ENCODE measurements at regions not wholly inside any gene's neighbourhood (a gene's known extent, or its start where the extent isn't known, plus 50 kb on each side); places are given as distances from the start of the nearest gene placed in this dataset.

GRCh38 chr7:53658951-53659350, 623.5 kb downstream of the POM121L12 start:
- no peaks in the 10 kb centered on the region for H3K4me1 ChIP-seq
- intact Hi-C loops (cut with DNase I): no loop called here
- TF ChIP-seq CTCF (IDR thresholded peaks at IDR 0.05): no peak
- no peak overlapping the region for H3K4me3 ChIP-seq
- no peak for ATAC-seq
- H3K27ac ChIP-seq: no peak overlapping the region
- no peaks in the 10 kb centered on the region for H3K27me3 ChIP-seq (ENCODE audit: low read depth)
- H3K9me3 ChIP-seq: no peaks in the 10 kb centered on the region
- no peaks in the 10 kb centered on the region for H3K36me3 ChIP-seq
- no peak for DNase-seq

- TF ChIP-seq CTCF (IDR thresholded peaks at IDR 0.05): no peak
- no peaks in the 10 kb centered on the region for H3K36me3 ChIP-seq
- no peaks in the 10 kb centered on the region for H3K4me1 ChIP-seq
- no peaks in the 10 kb centered on the region for H3K9me3 ChIP-seq
- DNase-seq (no peak), ATAC-seq (no peak)
- intact Hi-C loops (cut with DNase I): no loop called here
- H3K4me3 ChIP-seq: no peak overlapping the region
- H3K27me3 ChIP-seq (ENCODE audit: low read depth): no peaks in the 10 kb centered on the region
- no peak overlapping the region for H3K27ac ChIP-seq
Measured at GRCh38 chr7:53661645-53662217, 626.3 kb downstream of the POM121L12 start.

- no peaks in the 10 kb centered on the region for H3K9me3 ChIP-seq
- H3K36me3 ChIP-seq: no peaks in the 10 kb centered on the region
- no peaks in the 10 kb centered on the region for H3K27me3 ChIP-seq (ENCODE audit: low read depth)
- no peak for ATAC-seq
- intact Hi-C loops (cut with DNase I): no loop called here
- H3K4me3 ChIP-seq: no peak overlapping the region
- DNase-seq: no peak
- no peak overlapping the region for H3K27ac ChIP-seq
- no peaks in the 10 kb centered on the region for H3K4me1 ChIP-seq
- no peak for TF ChIP-seq CTCF (IDR thresholded peaks at IDR 0.05)
Measured at GRCh38 chr7:53672681-53673080, 637.2 kb downstream of the POM121L12 start.

- no peak for TF ChIP-seq CTCF (IDR thresholded peaks at IDR 0.05)
Measured at GRCh38 chr7:53675835-53676234, 640.4 kb downstream of the POM121L12 start.

GRCh38 chr7:53684693-53685092, 649.3 kb downstream of the POM121L12 start:
- H3K4me3 ChIP-seq: no peak overlapping the region
- intact Hi-C loops (cut with DNase I): no loop called here
- no peak overlapping the region for H3K27ac ChIP-seq
- no peaks in the 10 kb centered on the region for H3K36me3 ChIP-seq
- no peaks in the 10 kb centered on the region for H3K9me3 ChIP-seq
- no peaks in the 10 kb centered on the region for H3K27me3 ChIP-seq (ENCODE audit: low read depth)
- no peak for DNase-seq
- no peak for ATAC-seq
- H3K4me1 ChIP-seq: no peaks in the 10 kb centered on the region
- TF ChIP-seq CTCF (IDR thresholded peaks at IDR 0.05): no peak

More at GRCh38 chr7:53675835-53676234, 640.4 kb downstream of the POM121L12 start:
- no peak overlapping the region for H3K4me3 ChIP-seq
- no peak overlapping the region for H3K27ac ChIP-seq
- no peak for DNase-seq
- ATAC-seq: no peak
- no peaks in the 10 kb centered on the region for H3K4me1 ChIP-seq
- no peaks in the 10 kb centered on the region for H3K27me3 ChIP-seq (ENCODE audit: low read depth)
- intact Hi-C loops (cut with DNase I): no loop called here
- no peaks in the 10 kb centered on the region for H3K36me3 ChIP-seq
- no peaks in the 10 kb centered on the region for H3K9me3 ChIP-seq

- Histone ChIP-seq H3K27ac (no peak overlapping the region), H3K36me3 (no peaks in the 10 kb centered on the region), H3K4me3 (no peak overlapping the region), H3K4me1 (no peaks in the 10 kb centered on the region), H3K27me3 (ENCODE audit: low read depth) (no peaks in the 10 kb centered on the region), H3K9me3 (no peaks in the 10 kb centered on the region)
- ATAC-seq: no peak
- no peak for TF ChIP-seq CTCF (IDR thresholded peaks at IDR 0.05)
- no peak for DNase-seq
- intact Hi-C loops (cut with DNase I): no loop called here
Measured at GRCh38 chr7:53690411-53690810, 655.0 kb downstream of the POM121L12 start.
